ENCODE measurements at regions not wholly inside any gene's neighbourhood (a gene's known extent, or its start where the extent isn't known, plus 50 kb on each side); places are given as distances from the start of the nearest gene placed in this dataset.

GRCh38 chr5:13629218-13629617, 315.3 kb downstream of the DNAH5 start:
- TF ChIP-seq, protein P1, sequence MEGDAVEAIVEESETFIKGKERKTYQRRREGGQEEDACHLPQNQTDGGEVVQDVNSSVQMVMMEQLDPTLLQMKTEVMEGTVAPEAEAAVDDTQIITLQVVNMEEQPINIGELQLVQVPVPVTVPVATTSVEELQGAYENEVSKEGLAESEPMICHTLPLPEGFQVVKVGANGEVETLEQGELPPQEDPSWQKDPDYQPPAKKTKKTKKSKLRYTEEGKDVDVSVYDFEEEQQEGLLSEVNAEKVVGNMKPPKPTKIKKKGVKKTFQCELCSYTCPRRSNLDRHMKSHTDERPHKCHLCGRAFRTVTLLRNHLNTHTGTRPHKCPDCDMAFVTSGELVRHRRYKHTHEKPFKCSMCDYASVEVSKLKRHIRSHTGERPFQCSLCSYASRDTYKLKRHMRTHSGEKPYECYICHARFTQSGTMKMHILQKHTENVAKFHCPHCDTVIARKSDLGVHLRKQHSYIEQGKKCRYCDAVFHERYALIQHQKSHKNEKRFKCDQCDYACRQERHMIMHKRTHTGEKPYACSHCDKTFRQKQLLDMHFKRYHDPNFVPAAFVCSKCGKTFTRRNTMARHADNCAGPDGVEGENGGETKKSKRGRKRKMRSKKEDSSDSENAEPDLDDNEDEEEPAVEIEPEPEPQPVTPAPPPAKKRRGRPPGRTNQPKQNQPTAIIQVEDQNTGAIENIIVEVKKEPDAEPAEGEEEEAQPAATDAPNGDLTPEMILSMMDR (IDR thresholded peaks at IDR 0.05): no peak
- TF ChIP-seq POLR2A (IDR thresholded peaks at IDR 0.05): no peak

Data from body of pancreas (tissue), 4 donors.